ENCODE measurements at regions not wholly inside any gene's neighbourhood (a gene's known extent, or its start where the extent isn't known, plus 50 kb on each side); places are given as distances from the start of the nearest gene placed in this dataset.

- DNase-seq, result no peak
These were observed 364.9 kb downstream of the RPS29 start for GRCh38 chr14:49221316-49221715.

DNA sequence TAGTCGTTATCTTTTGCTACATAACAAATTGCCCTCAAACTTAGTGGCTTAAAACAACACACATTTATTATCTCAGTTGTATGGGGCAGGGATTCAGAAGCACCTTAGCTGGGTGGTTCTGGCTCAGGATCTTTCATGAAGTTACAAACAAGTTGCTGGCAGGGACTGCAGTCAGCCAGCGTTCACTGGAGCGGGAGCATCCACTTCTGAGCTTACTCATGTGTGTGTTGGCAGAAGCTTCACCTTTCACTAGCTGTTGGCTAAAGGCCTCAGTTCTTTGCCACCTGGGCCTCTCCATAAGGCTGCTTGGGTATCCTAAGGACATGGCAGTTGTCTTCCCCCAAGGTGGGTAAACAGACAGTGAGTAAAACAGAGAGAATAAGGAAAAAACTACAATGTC lies 365.7 kb downstream of the RPS29 start:
- DNase-seq, result no peak

- DNase-seq, result no peak
These were observed 367.6 kb downstream of the RPS29 start for GRCh38 chr14:49218436-49219092.

DNA sequence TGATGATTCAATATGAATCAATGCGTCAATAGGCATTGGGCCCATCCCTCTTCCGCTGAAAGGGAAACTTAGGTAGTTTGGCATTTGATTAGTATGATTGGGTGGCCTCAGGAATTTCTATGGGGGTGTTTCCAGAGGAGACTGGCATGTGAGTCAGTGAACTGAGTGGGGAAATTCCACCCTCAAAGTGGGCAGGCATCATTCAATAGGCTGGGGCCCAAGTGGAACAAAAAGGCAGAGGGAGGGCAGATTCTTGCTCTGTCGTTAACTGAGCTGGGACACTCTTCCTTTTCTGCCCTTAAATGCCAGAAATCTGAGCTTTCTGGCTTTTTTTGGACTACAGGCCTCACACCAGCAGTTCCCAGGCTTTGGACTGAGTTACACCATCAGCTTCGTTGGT lies 373.5 kb downstream of the RPS29 start:
- DNase-seq, result no peak

DNA sequence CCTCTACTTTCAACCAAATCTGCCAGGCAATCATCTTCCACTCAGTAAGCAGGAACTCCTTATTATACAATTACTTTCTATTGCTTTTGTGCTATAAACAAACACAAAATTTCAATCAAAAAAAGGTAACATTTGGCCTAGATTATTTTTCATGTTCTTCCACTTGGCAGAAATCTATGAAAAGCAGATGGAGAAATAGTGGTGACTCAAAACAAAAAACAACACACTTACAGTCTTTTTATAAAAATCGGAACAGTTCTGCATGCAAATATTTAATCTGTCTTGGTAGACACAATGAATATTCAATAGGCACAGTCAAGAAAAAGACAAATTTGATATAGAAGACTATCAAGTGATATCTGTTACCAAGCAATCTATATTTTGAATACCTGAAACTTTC lies 376.8 kb downstream of the RPS29 start:
- DNase-seq, result no peak

DNA sequence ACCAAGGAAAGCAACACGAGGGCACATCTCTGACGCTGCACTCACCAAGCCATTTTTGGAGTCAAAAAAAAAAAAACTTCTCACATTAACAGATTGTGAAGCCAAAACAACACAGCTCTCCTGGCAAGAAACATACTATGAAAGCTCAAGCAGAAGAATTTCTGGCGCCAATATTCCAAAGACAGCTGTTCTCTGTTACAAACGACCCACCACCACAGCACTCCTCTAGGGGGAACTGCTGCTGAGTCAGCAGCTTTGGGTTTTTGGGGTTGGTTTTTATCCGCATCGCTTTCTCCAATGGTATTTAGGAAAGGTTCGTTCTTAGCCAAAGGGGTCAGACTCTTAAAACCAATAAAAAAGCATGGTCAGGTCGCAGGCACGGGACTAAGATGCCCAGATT lies 379.4 kb downstream of the RPS29 start:
- DNase-seq, result no peak

DNA sequence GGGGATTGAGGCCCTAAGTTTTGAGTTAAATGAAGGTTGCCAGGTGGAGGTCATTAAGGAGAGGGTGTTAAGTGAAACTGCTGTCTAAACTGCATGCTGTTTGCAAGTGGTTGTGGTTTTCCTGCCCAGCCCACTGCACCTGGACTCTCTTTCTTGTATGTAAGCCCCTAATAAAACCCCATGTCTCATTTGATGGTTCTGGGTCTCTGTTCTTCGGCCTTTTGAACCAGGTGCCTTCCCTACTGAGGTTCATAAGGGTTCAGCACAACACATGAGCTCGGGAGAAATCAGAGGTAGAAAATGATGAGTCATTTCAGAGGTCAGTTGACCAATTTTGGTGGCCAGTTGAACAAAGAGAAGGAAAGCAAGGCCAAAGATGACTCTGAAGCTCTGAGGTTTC lies 382.5 kb downstream of the RPS29 start:
- DNase-seq, result no peak

GRCh38 chr14:49199159-49199558 lies 387.0 kb downstream of the RPS29 start:
- no peak for DNase-seq

GRCh38 chr14:49196327-49196726 lies 389.9 kb downstream of the RPS29 start:
- DNase-seq, result peak; percentile 18

DNA sequence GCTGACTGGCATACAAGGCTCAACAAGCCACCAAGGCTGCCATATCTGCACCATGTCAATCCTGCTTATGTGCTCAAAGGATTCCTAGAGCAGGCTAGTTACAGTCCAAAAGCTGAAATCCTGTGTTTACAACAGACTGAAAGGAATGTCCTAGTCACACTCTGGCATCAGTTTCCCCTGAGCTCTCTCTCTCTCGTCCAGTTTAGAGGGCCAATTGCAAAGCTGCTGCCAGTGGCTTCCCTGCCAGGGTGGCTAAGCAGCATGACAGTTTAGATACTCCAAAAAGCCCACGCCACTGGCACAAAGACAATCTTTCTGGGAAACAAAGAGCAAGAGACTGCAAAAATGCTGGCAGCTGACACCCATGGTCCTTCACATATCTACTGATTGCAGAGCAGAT lies 392.1 kb downstream of the RPS29 start:
- no peak for DNase-seq

DNA sequence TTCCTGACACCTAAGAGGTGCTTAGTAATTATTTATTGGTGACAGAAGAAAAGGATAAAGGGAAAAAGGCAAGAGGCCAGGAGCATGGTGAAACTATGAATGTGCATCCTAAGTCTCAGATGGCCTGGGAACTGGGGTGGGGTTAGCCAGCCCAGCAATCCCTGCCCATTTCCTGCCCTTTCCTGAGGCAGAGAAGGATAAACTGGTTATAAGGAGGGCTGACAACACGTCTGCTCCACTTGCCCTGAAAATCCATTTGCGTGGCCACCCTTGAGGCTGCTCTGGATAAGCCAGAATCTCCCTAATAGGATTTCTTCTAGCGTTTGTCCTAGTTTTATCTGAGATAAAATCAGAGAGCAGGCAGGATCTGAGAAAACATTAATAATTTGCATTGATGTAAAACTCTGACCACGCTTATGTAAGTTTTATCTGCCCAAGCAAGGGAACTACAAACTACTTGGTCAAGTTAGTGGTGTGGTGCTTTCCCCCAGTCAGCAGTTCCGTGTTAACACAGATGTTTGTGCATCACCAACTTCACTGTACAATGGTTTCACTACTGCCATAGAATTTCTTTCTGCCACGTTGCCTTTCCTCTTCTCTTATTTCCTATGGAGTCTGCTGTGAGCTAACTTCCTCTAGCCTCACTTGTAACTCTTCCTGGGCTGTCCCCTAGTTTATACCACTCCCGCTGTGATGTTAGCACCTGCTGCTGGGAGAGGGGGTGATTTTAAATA lies 392.7 kb downstream of the RPS29 start:
- no peak for DNase-seq

DNA sequence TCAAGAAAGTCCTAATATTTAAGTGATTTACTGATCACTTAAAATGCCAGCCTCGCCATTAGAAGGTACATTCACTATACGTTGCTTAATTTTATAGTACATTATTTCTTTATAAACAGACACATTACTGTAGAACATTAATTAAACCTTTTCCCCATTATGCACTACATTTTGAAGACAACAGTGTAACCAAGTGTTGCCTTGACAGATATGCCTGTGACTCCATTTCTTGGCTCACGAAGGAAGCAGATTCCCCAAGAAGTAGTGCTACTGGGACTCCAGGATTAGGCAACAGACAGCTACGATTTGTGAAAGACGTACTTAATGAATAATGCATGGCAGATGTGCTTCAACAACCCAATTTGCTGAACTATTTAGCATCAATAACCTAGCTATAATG lies 394.8 kb downstream of the RPS29 start:
- DNase-seq, result no peak

DNA sequence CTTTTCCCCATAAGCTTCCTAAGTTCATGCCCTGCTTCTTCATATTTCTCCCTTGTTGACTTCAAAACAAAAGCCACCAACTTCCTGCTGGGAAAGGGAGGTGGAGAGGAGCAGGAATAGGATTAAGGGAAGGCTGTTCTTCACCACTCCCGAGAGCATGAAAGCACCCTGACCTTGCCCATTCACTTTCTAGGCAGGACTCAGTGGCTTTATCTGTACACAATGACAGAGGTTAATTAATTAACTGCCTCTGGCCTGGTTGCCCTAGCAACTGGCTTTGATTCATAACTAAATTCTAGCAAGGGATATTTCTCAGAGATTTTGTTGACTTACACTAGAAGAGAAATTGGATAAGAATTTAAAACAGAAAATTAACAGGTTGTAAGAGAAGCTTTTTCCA lies 396.8 kb downstream of the RPS29 start:
- DNase-seq, result no peak

DNA sequence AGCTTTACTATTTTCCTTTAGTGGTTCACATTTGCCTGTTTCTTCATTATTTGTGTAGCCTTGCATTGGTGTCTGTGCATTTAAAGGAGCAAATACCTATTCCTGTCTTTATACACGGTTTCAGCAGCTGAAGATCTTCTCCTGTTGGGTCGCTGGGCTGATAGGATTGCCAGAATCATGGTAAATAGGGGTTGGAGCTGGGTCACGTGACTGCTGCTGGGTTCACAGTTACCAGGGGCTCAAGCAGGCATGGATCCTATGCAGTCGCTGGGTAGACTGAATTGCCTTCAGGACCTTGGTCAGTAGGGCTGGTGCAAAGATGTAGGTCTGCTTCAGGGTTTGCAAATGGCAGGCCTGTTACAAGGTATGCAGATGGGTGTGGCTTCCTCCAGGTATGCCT lies 398.4 kb downstream of the RPS29 start:
- DNase-seq, result no peak

DNA sequence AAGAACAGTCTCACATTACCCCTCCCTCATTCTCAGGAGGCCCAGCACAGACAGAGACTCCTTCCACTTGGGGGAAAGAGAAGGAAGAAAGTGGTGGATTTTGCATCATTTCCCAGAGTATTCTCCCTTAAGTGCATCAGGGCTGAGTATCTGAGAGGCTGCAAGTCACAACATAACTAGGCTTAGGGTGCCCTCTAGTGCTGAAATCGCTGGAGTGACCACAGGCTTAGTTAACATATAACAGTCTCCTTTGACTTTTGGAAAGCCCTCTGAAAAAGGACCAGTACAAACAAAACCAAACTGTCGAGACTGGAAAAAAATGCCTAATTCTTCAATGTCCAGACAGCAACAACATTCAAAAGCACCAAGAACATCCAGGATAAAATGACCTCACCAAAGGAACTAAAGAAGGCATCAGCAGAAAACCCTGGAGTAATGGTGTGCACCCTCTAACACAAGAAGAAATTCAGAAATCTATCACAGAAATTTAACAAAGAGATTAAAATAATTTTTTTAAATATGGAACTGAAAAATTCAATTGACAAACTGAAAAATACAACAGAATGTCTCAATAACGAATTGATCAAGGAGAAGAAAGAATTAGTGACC lies 412.3 kb downstream of the RPS29 start:
- peak; percentile 64 for DNase-seq

DNA sequence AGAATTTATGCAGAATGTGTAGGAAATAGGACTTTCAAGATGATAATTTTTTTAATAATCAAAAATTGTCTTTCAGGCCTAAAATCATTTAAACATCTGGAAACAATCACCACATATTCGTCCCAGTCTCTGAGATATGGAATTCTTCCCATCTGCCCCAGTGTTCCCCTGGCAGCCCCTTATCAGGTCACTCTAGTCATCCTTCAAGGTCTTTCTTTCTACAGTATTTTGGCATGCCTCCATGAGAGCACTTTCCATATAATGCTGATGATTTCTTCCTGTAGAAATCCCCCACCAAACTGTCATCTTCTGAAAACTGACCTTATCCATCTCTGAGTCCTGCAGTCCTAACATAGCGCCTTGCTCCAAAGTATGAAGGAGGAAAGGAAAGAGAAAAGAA lies 422.1 kb downstream of the RPS29 start:
- no peak for DNase-seq

GRCh38 chr14:49160983-49161382 lies 425.2 kb downstream of the RPS29 start:
- no peak for DNase-seq

GRCh38 chr14:49159081-49159480 lies 427.1 kb downstream of the RPS29 start:
- DNase-seq, result no peak

GRCh38 chr14:49139593-49139992 lies 446.6 kb downstream of the RPS29 start:
- DNase-seq, result no peak

DNA sequence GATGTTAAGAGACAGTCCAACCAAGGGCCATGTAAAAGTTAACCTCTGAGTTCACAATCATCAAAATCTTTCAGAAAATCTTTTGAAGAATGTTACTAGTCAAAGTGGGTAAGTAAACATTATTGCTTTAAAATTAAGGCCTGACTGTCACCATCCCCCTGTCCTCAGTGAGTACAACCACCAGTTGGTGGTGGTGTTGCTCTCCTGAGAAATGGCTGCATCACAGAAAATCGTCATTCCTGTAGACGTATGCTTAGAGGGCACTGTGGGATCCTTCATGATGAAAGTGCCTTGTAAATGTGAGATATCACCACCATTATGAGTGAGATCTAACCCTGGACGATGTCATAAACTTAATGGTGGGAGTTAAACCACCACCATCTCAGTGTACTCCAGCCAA lies 451.2 kb downstream of the RPS29 start:
- DNase-seq, result no peak

DNA sequence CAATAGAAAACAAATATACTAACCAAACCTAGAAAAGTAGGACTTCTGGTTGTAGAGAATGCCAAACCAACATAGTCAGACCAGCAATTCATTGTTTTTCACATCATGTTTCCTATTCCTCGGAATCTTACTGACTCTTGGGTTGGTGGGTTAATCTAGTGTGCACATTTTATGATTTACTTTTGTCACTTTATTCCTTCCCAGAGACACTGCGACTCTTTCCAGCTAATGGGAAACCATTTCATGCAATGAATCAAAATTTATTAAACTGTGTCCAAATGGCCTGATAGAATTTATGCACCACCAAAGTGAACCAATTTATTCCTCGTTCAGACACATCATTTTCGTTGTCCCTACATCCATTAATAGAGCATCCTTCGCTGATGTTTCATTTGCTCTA lies 464.9 kb downstream of the RPS29 start:
- DNase-seq, result no peak

- no peak for DNase-seq
These were observed 471.9 kb downstream of the RPS29 start for GRCh38 chr14:49114161-49114893.

- DNase-seq, result no peak
These were observed 479.2 kb downstream of the RPS29 start for GRCh38 chr14:49106741-49107667.

Measured in activated CD4-positive, alpha-beta T cell treated with anti-CD3 and anti-CD28 coated beads, Interleukin-2, amount 50 U/mL, for 16 hours (primary cell).